ENCODE measurements at regions not wholly inside any gene's neighbourhood (a gene's known extent, or its start where the extent isn't known, plus 50 kb on each side); places are given as distances from the start of the nearest gene placed in this dataset.
A peak's percentile ranks its signal among the peaks of the same experiment; 100 is the strongest.

- no peak overlapping the region for H3K4me3 ChIP-seq (ENCODE audit: low read depth, low read length)
- TF ChIP-seq CTCF (IDR thresholded peaks at IDR 0.05; ENCODE audit: insufficient read depth, low read depth, low read length) = no peak
- no peak for DNase-seq (ENCODE audit: low read depth)
Observed at GRCh38 chr6:87860902-87861301, 158.9 kb upstream of the AKIRIN2 start.

GRCh38 chr6:87858440-87858839 lies 156.4 kb upstream of the AKIRIN2 start:
- peak; percentile 18 for DNase-seq (ENCODE audit: low read depth)
- TF ChIP-seq CTCF (IDR thresholded peaks at IDR 0.05; ENCODE audit: insufficient read depth, low read depth, low read length) = no peak
- no peak overlapping the region for H3K4me3 ChIP-seq (ENCODE audit: low read depth, low read length)

- H3K4me3 ChIP-seq (ENCODE audit: low read depth, low read length) = no peak overlapping the region
- no peak for TF ChIP-seq CTCF (IDR thresholded peaks at IDR 0.05; ENCODE audit: insufficient read depth, low read depth, low read length)
- DNase-seq (ENCODE audit: low read depth) = no peak
Observed at GRCh38 chr6:87851674-87852299, 149.8 kb upstream of the AKIRIN2 start.

GRCh38 chr6:87848616-87849015 lies 146.6 kb upstream of the AKIRIN2 start:
- no peak overlapping the region for H3K4me3 ChIP-seq (ENCODE audit: low read depth, low read length)
- TF ChIP-seq CTCF (IDR thresholded peaks at IDR 0.05; ENCODE audit: insufficient read depth, low read depth, low read length) = no peak
- DNase-seq (ENCODE audit: low read depth) = no peak

- H3K4me3 ChIP-seq (ENCODE audit: low read depth, low read length) = no peak overlapping the region
- no peak for TF ChIP-seq CTCF (IDR thresholded peaks at IDR 0.05; ENCODE audit: insufficient read depth, low read depth, low read length)
- DNase-seq (ENCODE audit: low read depth) = no peak
Observed at GRCh38 chr6:87847830-87848210, 145.8 kb upstream of the AKIRIN2 start.

- DNase-seq (ENCODE audit: low read depth) = no peak
- no peak overlapping the region for H3K4me3 ChIP-seq (ENCODE audit: low read depth, low read length)
- TF ChIP-seq CTCF (IDR thresholded peaks at IDR 0.05; ENCODE audit: insufficient read depth, low read depth, low read length) = no peak
Observed at GRCh38 chr6:87847135-87847829, 145.2 kb upstream of the AKIRIN2 start.
